MV-4-11 (cell line): ENCODE measurements at regions not wholly inside any gene's neighbourhood (a gene's known extent, or its start where the extent isn't known, plus 50 kb on each side); places are given as distances from the start of the nearest gene placed in this dataset.
A peak's percentile ranks its signal among the peaks of the same experiment; 100 is the strongest.
"Not testable (repeated sequence)": the region's sequence is repeated elsewhere in the genome, so short reads cannot be mapped to it uniquely, and the experiment has no call there.

Experiments
- DNase-seq: peaks from one replicate; lab custom pipeline; 2025; lab: John Stamatoyannopoulos, UW

- no peak for DNase-seq
Measured at GRCh38 chr4:75422998-75423397, 91.2 kb downstream of the RCHY1 start.

- no peak for DNase-seq
Measured at GRCh38 chr4:75412746-75413145, 101.5 kb downstream of the RCHY1 start.

DNA sequence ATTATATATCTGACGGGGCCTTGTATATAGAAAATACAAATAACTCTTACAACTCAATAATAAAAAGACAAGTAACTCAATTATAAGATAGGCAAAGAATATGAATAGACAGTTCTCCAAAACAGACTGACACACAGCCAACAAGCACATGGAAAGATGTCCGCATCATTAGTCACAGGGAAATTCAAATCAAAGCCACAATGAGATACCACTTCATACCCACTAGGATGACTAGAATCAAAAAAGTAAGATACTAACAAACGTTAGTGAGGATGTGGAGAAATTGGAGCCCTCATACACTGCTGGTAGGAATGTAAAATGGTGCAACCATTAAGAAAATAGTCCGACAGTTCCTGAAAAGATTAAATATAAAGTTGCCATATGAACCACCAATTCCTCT lies 115.7 kb downstream of the RCHY1 start:
- no peak for DNase-seq

DNA sequence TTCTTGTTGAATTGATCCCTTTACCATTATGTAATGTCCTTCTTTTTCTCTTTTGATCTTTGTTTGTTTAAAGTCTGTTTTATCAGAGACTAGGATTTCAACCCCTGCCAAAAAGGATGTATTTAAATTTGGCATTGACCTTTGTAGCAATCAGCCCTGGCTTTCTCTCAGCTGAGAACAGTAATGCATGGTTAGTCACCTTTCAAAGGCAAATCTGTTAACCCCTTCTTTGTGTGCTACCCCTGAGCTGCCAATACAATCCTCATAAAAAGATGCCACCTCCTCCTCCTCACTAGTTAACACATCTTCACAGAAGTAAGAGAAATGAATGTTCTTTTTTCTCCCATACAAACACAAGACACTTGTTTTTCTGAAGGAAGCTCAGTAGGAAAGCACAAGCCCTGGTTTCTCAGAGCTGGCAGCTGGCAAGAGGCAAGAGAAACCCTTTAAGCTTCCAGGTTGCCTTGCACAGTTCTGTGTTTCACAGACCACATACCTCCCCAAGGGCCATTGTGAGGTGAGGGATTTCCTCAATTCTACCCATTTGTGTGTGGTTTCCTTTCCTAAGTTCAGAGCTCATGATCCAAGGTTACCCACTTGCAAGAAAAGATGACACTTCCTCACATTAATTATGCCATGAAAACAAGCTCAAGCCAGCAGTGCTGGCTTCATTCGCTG lies 122.6 kb downstream of the RCHY1 start:
- no peak for DNase-seq

- not testable (repeated sequence) for DNase-seq
Measured at GRCh38 chr4:75386426-75386825, 127.8 kb downstream of the RCHY1 start.

- no peak for DNase-seq
Measured at GRCh38 chr4:75385106-75385505, 129.1 kb downstream of the RCHY1 start.

- no peak for DNase-seq
Measured at GRCh38 chr4:75376543-75376942, 137.7 kb downstream of the RCHY1 start.

- no peak for DNase-seq
Measured at GRCh38 chr4:75371915-75372314, 142.3 kb downstream of the RCHY1 start.

DNA sequence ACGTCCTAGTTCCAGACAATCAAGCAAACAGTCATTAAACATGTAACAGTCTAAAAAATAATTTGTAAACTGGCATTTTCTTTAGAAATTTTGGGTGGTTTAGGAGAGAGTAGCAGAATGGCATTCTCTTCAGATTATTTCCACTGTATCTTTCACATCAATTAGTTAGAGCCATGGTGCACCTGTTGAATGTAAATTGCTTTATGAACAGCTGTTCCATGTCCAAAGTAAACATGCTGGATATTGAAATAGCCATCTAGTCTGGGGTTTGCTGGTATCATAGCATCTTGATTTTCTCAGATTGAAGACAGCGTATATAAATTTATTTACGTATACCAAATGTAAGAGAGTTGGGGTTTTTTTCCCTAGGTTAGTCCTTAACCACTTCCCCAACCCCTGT lies 143.6 kb downstream of the RCHY1 start:
- no peak for DNase-seq

- no peak for DNase-seq
Measured at GRCh38 chr4:75345423-75345822, 168.8 kb downstream of the RCHY1 start.

- no peak for DNase-seq
Measured at GRCh38 chr4:75344915-75345314, 169.3 kb downstream of the RCHY1 start.

- DNase-seq, result no peak
Measured at GRCh38 chr4:75343333-75343732, 170.9 kb downstream of the RCHY1 start.

DNA sequence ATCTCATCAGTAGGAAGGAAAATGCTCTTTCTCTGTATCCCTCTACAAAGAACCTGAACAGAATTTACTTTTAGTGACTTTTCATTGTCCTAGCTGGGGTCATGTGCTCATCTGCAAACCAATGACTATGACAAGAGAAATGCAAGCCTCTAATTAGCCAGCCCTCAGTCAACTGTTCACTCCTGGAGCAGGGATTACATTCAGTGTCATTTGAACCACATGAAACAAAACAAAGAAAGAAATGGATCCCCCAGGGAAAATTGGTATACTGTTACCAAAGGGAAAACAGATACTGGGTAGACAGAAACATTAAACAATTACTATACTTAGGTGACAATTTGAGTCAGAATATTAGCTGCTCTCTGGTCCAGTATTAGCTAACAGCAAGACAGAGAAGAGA lies 173.6 kb downstream of the RCHY1 start:
- no peak for DNase-seq

GRCh38 chr4:75338352-75338880 lies 175.8 kb downstream of the RCHY1 start:
- DNase-seq, result no peak

DNA sequence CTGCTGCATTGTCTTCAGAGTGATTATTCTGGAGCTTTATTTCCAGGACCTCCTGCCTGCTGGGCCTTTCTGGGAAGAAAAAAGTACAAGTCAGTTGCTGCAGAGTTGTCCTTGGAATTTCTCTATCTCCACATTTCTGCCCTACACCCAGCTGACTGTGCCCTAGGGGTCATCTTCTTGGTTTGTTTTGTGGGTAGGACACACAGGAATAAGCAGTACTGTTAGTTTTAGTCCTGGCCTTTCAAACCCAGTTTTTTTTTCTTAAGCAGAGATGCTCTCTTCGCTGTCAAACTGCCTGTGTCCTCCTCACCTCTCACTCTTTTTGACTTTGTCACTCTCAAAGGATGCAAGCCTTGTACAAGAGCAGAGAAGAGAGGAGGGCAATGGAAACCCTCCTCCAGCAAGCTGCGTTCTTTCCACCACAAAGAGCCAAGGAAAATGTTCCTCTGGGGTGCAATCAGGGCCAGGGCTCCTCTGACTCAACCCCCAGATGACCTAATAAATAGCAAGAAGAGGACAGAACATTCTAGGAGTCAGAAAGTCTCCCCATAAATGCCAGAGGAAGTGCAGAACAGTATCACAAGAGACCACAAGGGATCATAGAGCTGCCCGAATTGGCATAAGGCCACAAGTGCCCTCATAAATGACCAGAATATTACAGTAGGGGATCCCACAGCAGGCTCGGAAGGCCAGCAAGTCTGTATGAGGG lies 186.2 kb downstream of the RCHY1 start:
- no peak for DNase-seq

- no peak for DNase-seq
Measured at GRCh38 chr4:75325318-75325979, 188.8 kb downstream of the RCHY1 start.

DNA sequence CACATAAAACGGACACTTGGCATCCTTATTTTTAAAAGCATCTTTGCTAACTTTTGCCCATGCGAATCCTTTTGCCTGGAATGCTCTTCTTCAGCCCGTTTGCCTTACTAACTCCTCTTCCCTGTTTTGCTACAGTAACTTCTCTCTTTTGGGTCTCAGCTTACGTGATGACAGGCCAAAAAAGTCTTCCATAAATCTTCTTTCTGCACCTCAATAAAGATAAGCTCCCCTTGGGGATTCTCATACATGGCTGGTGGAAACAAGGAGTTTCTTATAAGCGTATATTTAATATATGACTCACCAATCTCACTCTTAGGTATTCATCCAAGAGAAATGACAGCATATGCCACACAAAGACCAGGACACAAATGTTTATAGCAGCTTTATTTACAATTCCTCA lies 192.7 kb downstream of the RCHY1 start:
- DNase-seq, result no peak

DNA sequence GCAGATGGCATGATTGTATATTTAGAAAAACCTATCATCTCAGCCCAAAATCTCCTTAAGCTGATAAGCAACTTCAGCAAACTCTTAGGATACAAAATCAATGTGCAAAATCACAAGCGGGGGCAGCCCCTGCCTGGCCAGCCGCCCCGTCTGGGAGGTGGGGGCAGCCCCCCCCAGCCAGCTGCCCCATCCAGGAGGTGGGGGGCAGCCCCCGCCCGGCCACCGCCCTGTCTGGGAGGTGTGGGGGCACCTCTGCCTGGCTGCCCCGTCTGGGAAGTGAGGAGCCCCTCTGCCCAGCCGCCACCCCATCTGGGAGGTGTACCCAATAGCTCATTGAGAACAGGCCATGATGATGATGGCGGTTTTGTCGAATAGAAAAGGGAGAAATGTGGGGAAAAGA lies 196.6 kb downstream of the RCHY1 start:
- DNase-seq, result not testable (repeated sequence)

- DNase-seq, result no peak
Measured at GRCh38 chr4:75308049-75308448, 206.2 kb downstream of the RCHY1 start.

- no peak for DNase-seq
Measured at GRCh38 chr4:75306506-75306905, 207.7 kb downstream of the RCHY1 start.

DNA sequence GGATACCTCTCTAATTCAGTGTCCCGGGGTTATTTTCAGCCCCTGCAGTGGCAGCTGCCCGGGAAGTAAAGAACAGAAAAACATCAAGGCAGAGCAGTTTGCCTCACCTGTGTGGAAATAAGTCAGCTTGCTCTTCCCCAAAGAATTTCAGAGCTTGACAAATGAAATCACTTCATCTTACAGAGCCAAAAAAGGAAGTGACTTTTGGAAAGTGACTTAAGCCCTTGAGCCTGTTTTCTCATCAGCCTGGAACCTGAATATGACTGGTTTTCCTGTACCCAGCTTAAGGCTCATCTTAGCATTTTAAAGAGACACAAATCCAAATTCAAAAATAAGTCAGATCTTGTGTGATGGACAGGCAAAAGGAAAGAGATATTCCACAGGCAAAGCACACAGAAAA lies 211.6 kb downstream of the RCHY1 start:
- DNase-seq, result peak; percentile 63

GRCh38 chr4:75289914-75290582 lies 224.2 kb downstream of the RCHY1 start:
- DNase-seq, result no peak
